B cell (primary cell): ENCODE measurements at regions not wholly inside any gene's neighbourhood (a gene's known extent, or its start where the extent isn't known, plus 50 kb on each side); places are given as distances from the start of the nearest gene placed in this dataset.

Experiments used
- ATAC-seq: fragments of 200-7000 bp; cut with Tn5 transposase; one replicate; pipeline ENCODE4 v1.10.0; 2021; ENCODE audit warnings: low read depth, mild to moderate bottlenecking, moderate number of reproducible peaks, moderate library complexity
- CTCF ChIA-PET: fragments of 350-600 bp; sonication (Branson Sonifier 250); formaldehyde crosslinking; loops from one replicate; lab custom pipeline; 2021; ENCODE audit warnings: antibody characterized with exemption, inconsistent platforms; lab: Charles Lee
- POLR2A ChIA-PET: fragments of 350-600 bp; sonication (Branson Sonifier 250); formaldehyde crosslinking; loops from one replicate; lab custom pipeline; 2021; ENCODE audit warnings: antibody characterized with exemption; lab: Charles Lee
- DNase-seq: peaks from one replicate; pipeline ENCODE4 v3.0.0; 2013
- H2AFZ ChIP-seq: 2 replicates; pipeline ENCODE4 v1.6.1; 2012; ENCODE audit warnings: mild to moderate bottlenecking, low read depth, low read length; ENCODE audit not compliant: insufficient read depth, poor library complexity, severe bottlenecking
- H3K27ac ChIP-seq, 2 donors: 1 replicate in 1 of 2; 2 replicates in 1 of 2; pipeline ENCODE4 v1.5.1; 2012 to 2013; ENCODE audit warnings: low read length in 2 of 2, mild to moderate bottlenecking in 2 of 2, moderate library complexity in 1 of 2
- H3K27me3 ChIP-seq, 4 experiments: fragments of 200-600 bp in 1 of 4; sonication (generic) in 1 of 4; replicated peaks in 1 of 4; 1 replicate in 2 of 4; 2 replicates in 2 of 4; pipeline versions ENCODE4 v1.6.1 to v1.7.0; 2013 to 2016; ENCODE audit warnings: low read length in 3 of 4, mild to moderate bottlenecking in 2 of 4, mixed read lengths in 1 of 4, moderate library complexity in 1 of 4; ENCODE audit not compliant: insufficient read depth in 4 of 4, control insufficient read depth in 3 of 4; ENCODE audit errors: control extremely low read depth in 1 of 4
- H3K36me3 ChIP-seq, 2 experiments: replicated peaks in 1 of 2; 1 replicate in 1 of 2; 2 replicates in 1 of 2; pipeline versions ENCODE4 v1.6.1 to v1.7.1; 2013; ENCODE audit warnings: low read length in 1 of 2; ENCODE audit not compliant: insufficient read depth in 2 of 2, control insufficient read depth in 1 of 2; ENCODE audit errors: control extremely low read depth in 1 of 2, extremely low read depth in 1 of 2
- H3K4me1 ChIP-seq, 2 donors: fragments of 200-600 bp in 1 of 2; sonication (generic) in 1 of 2; 1 replicate in 1 of 2; 2 replicates in 1 of 2; pipeline versions ENCODE4 v1.5.1 to v1.6.1; 2013 to 2017; ENCODE audit warnings: low read length in 2 of 2; ENCODE audit not compliant: control insufficient read depth in 2 of 2, insufficient read depth in 2 of 2
- H3K4me2 ChIP-seq: replicated peaks from 2 replicates; pipeline ENCODE3; 2012; ENCODE audit warnings: mild to moderate bottlenecking, low read depth, low read length; ENCODE audit not compliant: poor library complexity, severe bottlenecking
- H3K4me3 ChIP-seq, 5 experiments: fragments of 200-600 bp in 1 of 5; sonication (generic) in 1 of 5; 1 replicate in 3 of 5; 2 replicates in 2 of 5; pipeline versions ENCODE4 v1.5.1 to v1.7.0; 2011 to 2016; ENCODE audit warnings: low read length in 4 of 5, mild to moderate bottlenecking in 4 of 5, low read depth in 2 of 5, control low read depth in 1 of 5, moderate library complexity in 1 of 5; ENCODE audit not compliant: insufficient read depth in 1 of 5; ENCODE audit errors: control extremely low read depth in 1 of 5, extremely low read depth in 1 of 5
- H3K79me2 ChIP-seq: fragments of 200-600 bp; sonication (generic); one replicate; pipeline ENCODE4 v1.6.0; 2016; ENCODE audit warnings: low read length; ENCODE audit not compliant: control insufficient read depth, insufficient read depth
- H3K9ac ChIP-seq: fragments of 200-600 bp; sonication (generic); 2 replicates; pipeline ENCODE4 v1.6.1; 2017; ENCODE audit warnings: mild to moderate bottlenecking, low read length, moderate library complexity
- H3K9me3 ChIP-seq, 3 donors: one replicate each; pipeline versions ENCODE4 v1.6.1 to v1.7.1; 2013; ENCODE audit warnings: low read length in 2 of 3; ENCODE audit not compliant: control insufficient read depth in 2 of 3, insufficient read depth in 1 of 3; ENCODE audit errors: control extremely low read depth in 1 of 3
- H4K20me1 ChIP-seq: 2 replicates; pipeline ENCODE4 v1.6.0; 2012; ENCODE audit warnings: mild to moderate bottlenecking, low read length; ENCODE audit not compliant: insufficient read depth, control insufficient read depth, poor library complexity, severe bottlenecking
- H3K27ac Mint-ChIP-seq: one replicate; pipeline ENCODE4 v1.8.0; 2021; ENCODE audit warnings: mixed read lengths
- H3K27me3 Mint-ChIP-seq: one replicate; pipeline ENCODE4 v1.8.0; 2021; ENCODE audit warnings: mixed read lengths
- H3K4me1 Mint-ChIP-seq: one replicate; pipeline ENCODE4 v1.8.0; 2021; ENCODE audit warnings: mixed read lengths
- H3K4me3 Mint-ChIP-seq: one replicate; pipeline ENCODE4 v1.8.0; 2021; ENCODE audit warnings: mixed read lengths
- H3K9me3 Mint-ChIP-seq: one replicate; pipeline ENCODE4 v1.8.0; 2022; ENCODE audit warnings: mixed read lengths; ENCODE audit not compliant: insufficient read depth
- CTCF ChIP-seq: fragments of 200-600 bp; IDR thresholded peaks from one replicate; pipeline ENCODE4 v1.8.0; 2022; ENCODE audit warnings: antibody characterized with exemption, mild to moderate bottlenecking
- EZH2 ChIP-seq: IDR thresholded peaks from 2 replicates; pipeline ENCODE4 v1.6.1; 2012; ENCODE audit warnings: borderline replicate concordance, low read depth, mild to moderate bottlenecking, moderate library complexity, low read length; ENCODE audit not compliant: insufficient read depth, poor library complexity, severe bottlenecking
- WGBS: methylation state at CpG from one replicate; pipeline ENCODE4 v1.1.5; 2013; ENCODE audit warnings: missing lambda C conversion rate; ENCODE audit not compliant: insufficient coverage; 5-methylcytosine and 5-hydroxymethylcytosine counted together
- intact Hi-C: fragments of 100-400 bp; cut with micrococcal nuclease; formaldehyde crosslinking; loops from one replicate; pipeline ENCODE4 v1.10.0; 2022

GRCh38 chr6:81906709-81907204, 154.3 kb upstream of the TENT5A start:
- H3K9me3 Mint-ChIP-seq = peaks cover 12% of the 10 kb centered on the region

GRCh38 chr6:81906041-81906440, 153.6 kb upstream of the TENT5A start:
- CTCF ChIA-PET = no interaction called here
- intact Hi-C loops = no loop called here
- no CpG with 5 or more reads among the region's 3 CpGs for WGBS
- H2AFZ ChIP-seq = no peak overlapping the region
- Mint-ChIP-seq H3K4me1 (no peaks in the 10 kb centered on the region), H3K9me3 (peaks cover 12% of the 10 kb centered on the region), H3K27ac (no peak overlapping the region), H3K4me3 (no peak overlapping the region), H3K27me3 (no peaks in the 10 kb centered on the region)
- ATAC-seq (no peak), DNase-seq (no peak)
- H3K9me3 ChIP-seq = no peaks in the 10 kb centered on the region
- TF ChIP-seq CTCF (no peak), EZH2 (no peak)
- H3K4me3 ChIP-seq = no peak overlapping the region
- no peaks in the 10 kb centered on the region for H3K27me3 ChIP-seq
- no peak overlapping the region for H3K9ac ChIP-seq
- POLR2A ChIA-PET = interaction anchor here (0.7 kb wide), 1 partner anchor 11 kb away, joined by 9 read pairs; no protein-coding TSS in a partner anchor
- no peak overlapping the region for H3K27ac ChIP-seq
- no peaks in the 10 kb centered on the region for H3K79me2 ChIP-seq
- no peaks in the 10 kb centered on the region for H3K4me1 ChIP-seq
- no peaks in the 10 kb centered on the region for H4K20me1 ChIP-seq
- no peak overlapping the region for H3K4me2 ChIP-seq
- no peaks in the 10 kb centered on the region for H3K36me3 ChIP-seq

More at GRCh38 chr6:81906709-81907204, 154.3 kb upstream of the TENT5A start:
- intact Hi-C loops = no loop called here
- no peaks in the 10 kb centered on the region for H3K27me3 Mint-ChIP-seq
- Histone ChIP-seq H3K27me3 (no peaks in the 10 kb centered on the region), H4K20me1 (no peaks in the 10 kb centered on the region), H3K4me3 (no peak overlapping the region), H3K9ac (no peak overlapping the region), H3K79me2 (no peaks in the 10 kb centered on the region), H3K9me3 (no peaks in the 10 kb centered on the region), H3K4me2 (no peak overlapping the region), H2AFZ (no peak overlapping the region), H3K27ac (no peak overlapping the region), H3K36me3 (no peaks in the 10 kb centered on the region), H3K4me1 (no peaks in the 10 kb centered on the region)
- WGBS = no CpG with 5 or more reads among the region's 2 CpGs
- POLR2A ChIA-PET = no interaction called here
- no peak overlapping the region for H3K27ac Mint-ChIP-seq
- H3K4me1 Mint-ChIP-seq = no peaks in the 10 kb centered on the region
- ATAC-seq = no peak
- CTCF ChIA-PET = no interaction called here
- no peak for DNase-seq
- no peak overlapping the region for H3K4me3 Mint-ChIP-seq
- TF ChIP-seq EZH2 (no peak), CTCF (no peak)
